ENCODE measurements at regions not wholly inside any gene's neighbourhood (a gene's known extent, or its start where the extent isn't known, plus 50 kb on each side); places are given as distances from the start of the nearest gene placed in this dataset.

GRCh38 chr5:33160871-33161270 lies 279.9 kb upstream of the TARS1 start:
- H3K36me3 ChIP-seq (replicated peaks in 1 of 2; ENCODE audit: control insufficient read depth in 1 of 2, insufficient read depth in 2 of 2, low read length in 1 of 2): peaks cover 0 to 4% of the 10 kb centered on the region in 2 experiments
- H3K27me3 ChIP-seq (ENCODE audit: insufficient read depth): no peaks in the 10 kb centered on the region
- no peak overlapping the region for H2AFZ ChIP-seq (ENCODE audit: low read depth)
- peaks cover 11% of the 10 kb centered on the region; the same call in 1 of the 2 replicates for H3K9me3 ChIP-seq
- no peaks in the 10 kb centered on the region for H3K4me1 ChIP-seq (ENCODE audit: control insufficient read depth in 1 of 2, insufficient read depth in 2 of 2, low read depth in 1 of 2, low read length in 1 of 2)
- H3K9me2 ChIP-seq: no peaks in the 10 kb centered on the region
- POLR2A ChIA-PET: no interaction called here
- TF ChIP-seq RAD21 (IDR thresholded peaks at IDR 0.05; ENCODE audit: low read length) (no peak), GATA2 (CRISPR knock-in tag; IDR thresholded peaks at IDR 0.05) (no peak), GABPA (IDR thresholded peaks at IDR 0.05; ENCODE audit: low read depth) (no peak)
- no peaks in the 10 kb centered on the region for H3K79me2 ChIP-seq (ENCODE audit: insufficient read depth)
- 56% methylated on average over 2 of the region's 2 CpGs for WGBS (ENCODE audit: low lambda C conversion rate)
- no peak overlapping the region for H3K4me2 ChIP-seq
- no peak for DNase-seq
- no peak overlapping the region for H3K9ac ChIP-seq
- H3F3A ChIP-seq (replicated peaks; ENCODE audit: insufficient read depth): no peaks in the 10 kb centered on the region
- CTCF ChIA-PET: no interaction called here
- H3K27ac ChIP-seq (ENCODE audit: low read depth in 2 of 2, low read length in 1 of 2): no peak overlapping the region
- no peak overlapping the region for H3K4me3 ChIP-seq (ENCODE audit: low read depth in 2 of 2, low read length in 1 of 2)
- no peaks in the 10 kb centered on the region for H4K20me1 ChIP-seq (ENCODE audit: insufficient read depth)

GRCh38 chr5:33161421-33161820 lies 279.3 kb upstream of the TARS1 start:
- no peak for DNase-seq
- Histone ChIP-seq H3K4me2 (no peak overlapping the region), H3K79me2 (ENCODE audit: insufficient read depth) (no peaks in the 10 kb centered on the region), H2AFZ (ENCODE audit: low read depth) (no peak overlapping the region), H3K36me3 (replicated peaks in 1 of 2; ENCODE audit: control insufficient read depth in 1 of 2, insufficient read depth in 2 of 2, low read length in 1 of 2) (peaks cover 0 to 4% of the 10 kb centered on the region in 2 experiments), H3K27ac (ENCODE audit: low read depth in 2 of 2, low read length in 1 of 2) (no peak overlapping the region), H3K4me1 (ENCODE audit: control insufficient read depth in 1 of 2, insufficient read depth in 2 of 2, low read depth in 1 of 2, low read length in 1 of 2) (no peaks in the 10 kb centered on the region), H3K9me3 (peaks cover 11% of the 10 kb centered on the region; the same call in 1 of the 2 replicates), H3F3A (replicated peaks; ENCODE audit: insufficient read depth) (no peaks in the 10 kb centered on the region), H4K20me1 (ENCODE audit: insufficient read depth) (no peaks in the 10 kb centered on the region), H3K9ac (no peak overlapping the region), H3K4me3 (ENCODE audit: low read depth in 2 of 2, low read length in 1 of 2) (no peak overlapping the region), H3K9me2 (no peaks in the 10 kb centered on the region), H3K27me3 (ENCODE audit: insufficient read depth) (no peaks in the 10 kb centered on the region)
- TF ChIP-seq RCOR1 (IDR thresholded peaks at IDR 0.05; ENCODE audit: low read length) (no peak), USF2 (IDR thresholded peaks at IDR 0.05; ENCODE audit: borderline replicate concordance, low read depth, low read length) (no peak), EZH2phosphoT487 (IDR thresholded peaks at IDR 0.05; ENCODE audit: borderline replicate concordance, low read depth) (no peak), CTCF (IDR thresholded peaks at IDR 0.05) (no peak), TCF12 (IDR thresholded peaks at IDR 0.05) (no peak), FOSL2 (IDR thresholded peaks at IDR 0.05; ENCODE audit: borderline replicate concordance, low read depth) (no peak), YY1 (IDR thresholded peaks at IDR 0.05; ENCODE audit: low read depth) (no peak), SIN3A (IDR thresholded peaks at IDR 0.05; ENCODE audit: borderline replicate concordance, low read depth, low read length) (no peak), EP300 (IDR thresholded peaks at IDR 0.05; ENCODE audit: borderline replicate concordance in 1 of 2, low read depth in 1 of 2, low read length in 1 of 2) (no peak), REST (IDR thresholded peaks at IDR 0.05; ENCODE audit: low read depth, low read length) (no peak), RXRA (IDR thresholded peaks at IDR 0.05; ENCODE audit: borderline replicate concordance, low read depth) (no peak), JUND (IDR thresholded peaks at IDR 0.05) (no peak), TEAD4 (IDR thresholded peaks at IDR 0.05; ENCODE audit: borderline replicate concordance, insufficient read depth) (no peak), GABPA (IDR thresholded peaks at IDR 0.05; ENCODE audit: low read depth) (no peak), PBX3 (IDR thresholded peaks at IDR 0.05) (no peak)
- CTCF ChIA-PET: no interaction called here
- 53% methylated on average over 3 of the region's 3 CpGs for WGBS (ENCODE audit: low lambda C conversion rate)
- POLR2A ChIA-PET: no interaction called here
